Mammary epithelial cell (primary cell): ENCODE measurements at regions not wholly inside any gene's neighbourhood (a gene's known extent, or its start where the extent isn't known, plus 50 kb on each side); places are given as distances from the start of the nearest gene placed in this dataset.

Experiments used
- CTCF ChIP-seq, 2 donors: IDR thresholded peaks in 1 of 2; conservative IDR thresholded peaks in 1 of 2; 2 replicates each; pipeline ENCODE4 v1.5.1; 2011 to 2012; ENCODE audit warnings: inconsistent platforms in 2 of 2, low read length in 2 of 2, mild to moderate bottlenecking in 2 of 2, control low read depth in 1 of 2, low read depth in 1 of 2; ENCODE audit not compliant: insufficient read depth in 1 of 2; ENCODE audit errors: extremely low read depth in 1 of 2
- EZH2 ChIP-seq: IDR thresholded peaks from 2 replicates; pipeline ENCODE4 v1.6.1; 2012; ENCODE audit warnings: low read length, inconsistent platforms, borderline replicate concordance

GRCh38 chr14:88975926-88976325 lies 151.5 kb downstream of the TTC8 start:
- no peak for TF ChIP-seq CTCF (conservative IDR thresholded peaks at IDR 0.05 in 1 of 2, IDR thresholded peaks at IDR 0.05 in 1 of 2; ENCODE audit: extremely low read depth in 1 of 2, insufficient read depth in 1 of 2, low read depth in 1 of 2, low read length in 2 of 2)
- TF ChIP-seq EZH2: no peak
